GM21619 (cell line): ENCODE measurements at regions not wholly inside any gene's neighbourhood (a gene's known extent, or its start where the extent isn't known, plus 50 kb on each side); places are given as distances from the start of the nearest gene placed in this dataset.
"Not testable (repeated sequence)": the region's sequence is repeated elsewhere in the genome, so short reads cannot be mapped to it uniquely, and the experiment has no call there.

ENCODE experiments used
- ATAC-seq: cut with Tn5 transposase; IDR thresholded peaks from one replicate; pipeline ENCODE4 v1.9.1; 2021; ENCODE audit not compliant: unreplicated experiment

DNA sequence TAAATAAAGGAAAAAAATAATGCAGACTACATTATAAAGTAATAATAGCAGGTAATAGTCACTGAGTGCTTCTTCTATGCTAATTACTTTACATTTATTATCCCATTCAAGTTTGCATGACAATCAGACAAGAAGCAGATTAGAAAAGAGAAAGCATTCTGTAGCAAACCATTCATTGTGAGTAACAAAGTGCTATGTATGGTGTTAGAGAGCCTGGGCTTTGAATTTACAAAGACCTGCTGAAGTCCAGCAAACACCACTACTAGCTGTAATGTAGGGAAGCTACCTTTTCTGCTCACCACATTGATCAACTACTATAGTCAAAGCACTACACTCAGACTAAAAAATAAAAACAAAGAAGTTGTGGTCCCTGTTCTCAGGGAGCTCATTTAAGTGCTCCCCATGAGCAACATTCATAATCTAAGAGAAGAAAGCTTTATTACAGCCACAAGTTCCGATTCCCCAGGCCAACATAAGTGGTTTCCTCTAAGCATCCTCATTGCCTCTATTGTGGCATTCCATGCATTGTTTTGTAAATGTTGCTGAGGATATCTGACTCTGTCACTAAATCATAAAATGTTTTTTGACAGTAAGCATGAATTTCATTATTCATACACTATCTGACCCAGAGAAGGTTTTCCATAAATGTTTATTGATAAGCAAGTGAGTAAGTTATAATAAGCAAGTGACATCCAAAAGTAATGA lies 108.5 kb downstream of the FOXD4L6 start:
- not testable (repeated sequence) for ATAC-seq

DNA sequence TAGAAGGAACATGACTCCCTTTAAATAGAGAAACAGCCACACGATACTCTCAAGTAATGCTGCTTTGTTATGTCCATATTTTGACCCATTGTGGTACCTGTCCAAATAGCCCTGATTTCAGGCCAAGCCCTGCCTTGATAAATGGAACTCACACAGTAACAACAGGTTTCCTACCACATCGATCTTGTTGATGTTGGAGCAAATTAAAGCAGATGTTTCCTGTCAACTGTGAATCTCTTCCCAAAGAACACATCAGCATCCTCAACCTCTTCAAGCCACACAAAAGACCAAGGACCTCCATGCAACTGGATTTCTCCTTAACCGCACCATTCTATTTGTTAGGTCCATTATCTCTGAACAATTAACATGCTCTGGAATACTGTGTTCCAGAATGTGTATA lies 109.5 kb downstream of the FOXD4L6 start:
- not testable (repeated sequence) for ATAC-seq

DNA sequence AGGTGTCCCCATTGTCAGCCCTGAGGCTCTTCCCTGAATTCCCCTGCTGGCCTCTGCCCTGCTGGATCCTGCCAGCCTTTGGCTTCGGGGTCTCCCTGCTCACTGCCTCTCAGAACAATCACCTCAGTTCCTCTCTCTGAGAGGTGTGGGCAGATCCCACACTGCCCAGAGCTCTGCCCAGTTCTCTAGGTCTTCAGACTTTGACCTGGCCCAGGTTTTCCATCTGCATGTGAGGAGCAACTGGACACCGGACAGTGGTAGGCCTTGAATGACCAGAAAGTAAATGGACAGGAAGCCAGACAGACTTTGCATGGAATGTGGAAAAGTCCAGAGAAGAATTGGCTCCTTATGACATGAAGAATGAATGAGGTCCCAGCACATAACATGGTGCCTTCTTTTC lies 111.8 kb downstream of the FOXD4L6 start:
- ATAC-seq, result not testable (repeated sequence)

DNA sequence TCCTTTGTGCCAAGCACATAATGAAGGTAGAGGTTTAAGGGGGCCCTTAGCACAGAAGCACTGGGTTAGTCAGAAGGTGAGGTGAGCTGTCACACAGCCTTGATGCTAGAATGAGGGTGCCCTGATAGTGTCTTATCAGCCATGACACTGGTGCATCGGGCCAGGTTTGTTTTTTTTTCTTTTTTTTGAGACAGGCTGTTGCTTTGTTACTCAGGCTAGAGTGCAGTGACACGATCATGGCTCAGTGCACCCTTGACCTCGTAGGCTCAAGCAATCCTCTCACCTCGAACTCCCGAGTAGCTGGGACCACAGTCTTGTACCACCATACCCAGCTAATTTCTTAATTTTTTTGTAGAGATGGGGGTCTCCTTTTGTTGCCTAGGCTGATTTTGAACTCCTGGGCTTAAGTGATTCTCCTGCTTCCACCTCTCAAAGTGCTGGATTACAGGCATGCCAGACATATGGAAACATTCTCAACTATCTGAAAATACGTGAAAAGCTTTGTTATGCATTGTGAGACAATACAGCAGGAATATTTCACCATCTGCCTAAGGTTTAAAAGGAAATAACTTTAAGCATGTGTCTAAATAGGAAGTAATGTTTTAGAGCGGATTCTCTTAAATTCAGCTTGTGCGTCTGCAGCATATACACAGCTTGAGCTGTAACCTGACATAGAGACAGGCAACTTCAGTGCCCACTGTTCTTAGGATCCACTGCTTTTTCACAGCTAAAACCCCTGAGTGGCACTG lies 128.4 kb downstream of the FOXD4L6 start:
- ATAC-seq, result not testable (repeated sequence)

DNA sequence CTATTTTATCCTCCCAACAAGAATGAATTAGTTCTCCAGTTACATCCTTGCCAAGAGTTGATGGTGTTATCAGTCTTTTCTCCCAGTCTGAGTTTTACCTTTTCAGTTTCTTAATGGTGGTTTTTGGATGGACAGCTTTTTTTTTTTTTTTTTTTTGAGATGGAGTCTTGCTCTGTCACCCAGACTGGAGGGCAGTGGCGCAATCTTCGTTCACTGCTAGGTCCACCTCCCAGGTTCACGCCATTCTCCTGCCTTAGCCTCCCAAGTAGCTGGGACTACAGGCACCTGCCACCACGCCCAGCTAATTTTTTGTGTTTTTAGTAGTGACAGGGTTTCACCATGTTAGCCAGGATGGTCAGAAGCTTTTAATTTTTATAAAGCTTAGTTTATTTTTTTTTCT lies 133.0 kb downstream of the FOXD4L6 start:
- ATAC-seq, result not testable (repeated sequence)

DNA sequence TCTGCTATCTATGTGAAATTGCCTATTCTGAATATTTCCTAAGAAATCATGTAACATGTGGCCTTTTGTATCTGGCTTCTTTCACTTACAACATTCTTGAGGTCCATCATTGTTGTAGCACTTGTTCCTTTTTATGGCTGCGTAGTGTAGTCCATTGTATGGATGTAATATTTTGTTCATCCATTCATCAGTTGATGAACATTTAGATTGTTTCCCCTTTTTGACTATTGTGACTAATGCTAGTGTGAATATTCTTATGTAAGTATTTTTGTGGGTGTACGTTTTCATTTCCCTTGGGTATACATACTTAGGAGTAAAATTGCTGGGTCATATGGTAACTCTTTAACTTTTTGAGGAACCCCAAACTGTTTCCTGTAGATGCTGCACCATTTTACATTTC lies 134.6 kb downstream of the FOXD4L6 start:
- ATAC-seq, result not testable (repeated sequence)

DNA sequence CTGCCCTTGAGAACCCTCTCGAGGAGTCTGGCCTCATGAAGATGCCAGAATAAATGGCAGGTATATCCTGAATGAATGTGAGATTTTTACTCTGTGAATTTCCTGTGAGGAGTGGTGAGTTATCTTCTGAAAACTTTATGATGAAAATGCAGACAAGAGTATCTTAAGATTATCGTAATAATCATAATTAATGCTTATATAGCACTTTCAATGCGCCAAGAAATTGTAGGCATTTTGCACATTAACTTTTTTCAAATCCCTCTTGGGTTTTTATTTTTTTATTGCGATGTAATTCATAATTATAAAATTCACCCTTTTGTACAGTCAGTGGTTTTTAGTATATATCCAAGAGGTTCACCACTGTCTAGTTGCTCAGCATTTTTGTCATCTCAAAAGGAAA lies 135.1 kb downstream of the FOXD4L6 start:
- not testable (repeated sequence) for ATAC-seq

DNA sequence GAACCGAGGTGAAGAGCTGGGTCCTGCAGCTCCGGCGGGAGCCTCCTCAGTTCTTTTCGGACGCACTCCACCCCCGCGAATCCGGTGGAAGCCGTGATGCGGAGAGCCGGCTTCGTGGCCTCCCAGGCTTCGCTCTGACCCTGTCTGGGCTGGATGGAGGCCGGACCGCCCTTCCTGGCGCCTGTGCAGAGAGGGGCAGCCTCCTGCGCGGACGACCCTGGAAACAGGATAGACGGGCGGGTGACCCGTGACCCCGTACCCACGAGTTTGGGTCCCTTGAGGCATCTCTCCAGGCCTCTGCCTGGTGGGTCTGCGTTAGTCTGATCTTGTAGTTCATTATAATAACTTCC lies 136.0 kb downstream of the FOXD4L6 start:
- ATAC-seq, result peak; percentile 39

DNA sequence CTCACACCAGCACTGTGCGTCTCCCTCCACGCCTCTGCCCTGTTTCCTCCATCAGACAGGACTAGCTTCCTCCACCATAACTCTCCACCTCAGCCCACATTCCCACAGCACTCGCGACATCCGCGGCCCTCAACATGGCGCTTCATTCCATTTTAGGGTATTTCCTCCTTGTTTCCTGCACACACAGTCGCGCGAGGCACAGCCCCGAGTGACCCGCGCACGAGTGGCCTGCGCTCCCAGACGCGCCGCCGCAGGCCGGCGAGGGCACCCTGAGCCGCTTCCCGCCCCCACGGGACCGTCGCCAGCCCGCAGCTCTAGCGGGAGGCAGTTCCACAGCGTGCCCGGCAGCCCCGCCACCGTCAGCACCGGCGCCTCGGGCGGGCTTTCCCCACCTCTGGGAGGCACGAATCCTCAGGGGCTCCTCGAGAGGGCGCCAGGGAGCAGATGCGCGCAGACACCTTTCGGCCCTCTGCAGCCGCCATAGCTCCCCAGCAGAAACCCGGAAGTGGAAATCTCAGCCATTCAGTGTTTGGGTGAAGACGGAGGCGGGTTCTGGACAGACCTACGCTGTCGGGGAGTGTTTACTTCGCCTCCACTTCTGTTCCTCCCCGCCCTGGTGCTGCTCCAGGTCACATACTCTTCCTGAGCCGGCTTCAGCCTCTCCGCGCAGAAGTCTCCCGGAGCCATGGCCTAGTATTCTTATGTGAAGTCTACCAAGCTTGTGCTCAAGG lies 136.6 kb downstream of the FOXD4L6 start:
- peak; percentile 100 for ATAC-seq

DNA sequence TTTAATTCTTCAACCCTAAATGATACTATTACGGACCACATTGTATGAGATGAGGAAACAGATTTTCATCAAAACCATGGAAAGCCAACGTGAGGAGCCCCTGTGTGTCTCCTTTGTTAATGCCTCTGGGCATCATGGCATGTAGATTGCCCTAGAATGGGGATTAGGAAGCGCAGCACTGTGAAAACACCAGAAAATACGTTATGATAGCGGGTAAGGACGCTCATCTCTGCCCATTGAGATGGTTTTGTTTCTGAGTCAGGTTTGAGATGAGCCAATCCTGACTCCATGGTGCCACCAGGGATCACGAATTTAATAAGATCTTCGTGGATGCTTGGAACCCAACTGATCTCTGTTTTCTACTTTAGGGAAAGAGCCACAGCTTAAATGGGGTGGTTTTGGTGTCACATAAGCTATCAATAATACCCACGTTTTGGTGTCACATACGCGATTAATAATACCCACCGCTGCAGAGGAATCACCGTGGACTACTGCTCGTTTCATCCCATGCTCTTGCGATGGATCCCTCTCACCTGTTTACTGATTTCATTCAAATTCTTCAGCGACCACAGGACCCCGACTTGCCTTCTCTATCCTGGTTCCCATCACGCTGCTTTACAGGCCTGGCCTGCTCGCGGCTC lies 137.3 kb downstream of the FOXD4L6 start:
- ATAC-seq, result not testable (repeated sequence)

DNA sequence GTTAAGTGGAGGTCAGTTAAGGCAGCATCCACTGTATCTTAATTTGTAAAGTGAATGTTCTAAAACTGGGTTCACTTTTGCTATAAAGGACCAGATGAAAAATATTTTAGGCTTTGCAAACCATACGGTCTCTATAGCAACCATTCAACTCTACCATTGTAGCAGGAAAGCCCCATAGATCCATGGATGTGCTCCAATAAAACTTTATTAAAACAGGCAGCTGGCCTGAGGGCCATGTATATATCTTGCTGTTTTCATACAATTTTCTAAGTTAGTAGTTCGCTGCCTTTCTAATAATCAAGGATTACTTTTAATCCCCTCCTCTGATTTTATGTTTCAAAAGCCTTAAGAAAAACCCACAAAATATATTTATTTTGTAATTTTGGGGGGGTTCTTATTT lies 142.1 kb downstream of the FOXD4L6 start:
- ATAC-seq, result not testable (repeated sequence)

DNA sequence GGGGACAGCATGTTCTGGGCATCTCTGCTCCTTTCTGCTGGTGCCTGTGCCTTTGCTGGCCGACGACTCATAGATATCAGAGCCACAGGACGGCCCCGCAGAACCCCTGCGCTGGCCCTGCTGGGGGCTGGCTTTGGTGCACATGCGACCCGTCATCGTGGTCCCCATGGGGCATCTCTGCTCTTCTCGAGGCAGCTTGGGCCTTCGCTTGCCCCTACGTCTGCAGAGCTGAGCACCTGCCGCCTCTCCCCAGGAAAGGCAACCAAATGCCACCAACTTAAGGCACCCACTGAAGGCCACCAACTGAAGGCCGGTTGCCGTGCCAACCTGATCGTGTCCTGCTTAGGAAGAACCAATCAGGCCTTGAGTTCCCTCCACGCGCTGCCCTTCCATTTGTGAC lies 153.1 kb downstream of the FOXD4L6 start:
- ATAC-seq, result not testable (repeated sequence)

DNA sequence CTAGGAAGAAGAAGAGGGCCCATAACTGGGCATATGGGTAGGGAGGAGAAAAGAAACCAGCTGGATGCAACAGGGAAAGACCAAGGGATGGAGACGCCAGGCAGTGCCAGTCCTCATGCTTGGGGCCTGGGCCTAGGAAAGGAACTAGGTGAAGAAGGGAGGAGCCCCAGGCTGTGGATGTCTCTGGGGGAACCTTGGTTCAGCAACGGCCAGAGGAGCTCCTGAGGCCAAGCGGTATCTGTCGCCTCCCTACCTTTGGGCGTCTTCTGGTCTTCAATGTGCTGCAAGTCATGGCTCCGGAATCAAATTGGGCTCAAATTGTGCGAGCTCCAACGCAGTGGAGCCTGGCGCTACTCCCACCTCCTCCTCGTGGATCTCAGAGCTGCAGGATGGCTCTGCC lies 153.6 kb downstream of the FOXD4L6 start:
- not testable (repeated sequence) for ATAC-seq

DNA sequence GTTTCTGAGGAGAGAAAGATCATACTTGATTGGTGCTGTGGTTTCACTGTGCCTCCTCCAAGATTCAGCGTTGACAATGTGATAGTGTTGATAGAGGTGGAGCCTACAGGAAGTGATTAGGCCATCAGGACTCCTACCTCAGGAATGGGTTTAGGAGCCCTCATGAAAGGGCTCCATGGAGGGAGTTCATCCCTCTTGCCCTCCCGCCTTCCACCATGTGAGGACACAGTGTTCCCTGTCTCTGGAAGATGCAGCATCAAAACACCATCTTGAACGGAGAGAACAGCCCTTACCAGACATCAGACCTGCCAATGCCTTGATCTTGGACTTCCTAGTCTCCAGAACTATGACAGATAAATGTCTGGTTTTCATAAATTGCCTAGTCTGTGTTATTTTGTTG lies 156.7 kb downstream of the FOXD4L6 start:
- ATAC-seq, result not testable (repeated sequence)

DNA sequence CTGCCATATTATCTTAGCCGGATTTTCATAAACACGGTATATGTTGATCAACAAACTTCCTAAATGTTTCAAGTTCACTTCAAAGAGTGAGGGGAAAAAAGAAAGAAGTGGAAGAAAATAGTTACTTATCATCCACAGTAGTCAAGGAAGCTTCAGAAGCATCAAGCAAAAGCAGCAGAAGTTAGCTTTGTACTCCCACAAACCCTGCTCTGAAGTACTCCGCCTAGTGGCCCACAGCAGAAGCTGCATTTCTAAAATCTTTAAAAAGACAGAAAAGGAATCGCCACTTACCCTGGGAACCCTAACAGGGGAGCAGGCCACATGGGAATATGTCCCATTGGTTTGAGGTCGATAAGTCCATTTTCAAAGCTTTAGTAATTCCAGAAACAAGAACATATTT lies 158.1 kb downstream of the FOXD4L6 start:
- not testable (repeated sequence) for ATAC-seq

DNA sequence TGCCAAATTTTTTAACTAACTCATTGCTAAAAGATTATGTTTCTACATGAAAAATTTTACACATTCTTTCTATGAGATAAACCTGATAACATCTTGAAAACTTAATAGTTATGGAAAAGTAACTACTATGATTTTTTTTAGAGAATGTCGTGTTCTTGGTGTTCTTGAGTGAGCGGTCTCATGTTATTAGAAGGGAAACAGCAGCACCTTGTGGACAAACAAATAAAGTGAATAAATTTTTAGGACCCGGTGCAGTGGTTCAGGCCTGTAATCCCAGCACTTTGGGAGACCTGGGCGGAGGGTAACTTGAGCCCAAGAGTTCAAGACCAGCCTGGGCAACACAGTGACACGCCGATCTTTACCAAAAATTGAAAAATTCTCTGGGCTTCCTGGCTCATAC lies 166.0 kb downstream of the FOXD4L6 start:
- not testable (repeated sequence) for ATAC-seq

DNA sequence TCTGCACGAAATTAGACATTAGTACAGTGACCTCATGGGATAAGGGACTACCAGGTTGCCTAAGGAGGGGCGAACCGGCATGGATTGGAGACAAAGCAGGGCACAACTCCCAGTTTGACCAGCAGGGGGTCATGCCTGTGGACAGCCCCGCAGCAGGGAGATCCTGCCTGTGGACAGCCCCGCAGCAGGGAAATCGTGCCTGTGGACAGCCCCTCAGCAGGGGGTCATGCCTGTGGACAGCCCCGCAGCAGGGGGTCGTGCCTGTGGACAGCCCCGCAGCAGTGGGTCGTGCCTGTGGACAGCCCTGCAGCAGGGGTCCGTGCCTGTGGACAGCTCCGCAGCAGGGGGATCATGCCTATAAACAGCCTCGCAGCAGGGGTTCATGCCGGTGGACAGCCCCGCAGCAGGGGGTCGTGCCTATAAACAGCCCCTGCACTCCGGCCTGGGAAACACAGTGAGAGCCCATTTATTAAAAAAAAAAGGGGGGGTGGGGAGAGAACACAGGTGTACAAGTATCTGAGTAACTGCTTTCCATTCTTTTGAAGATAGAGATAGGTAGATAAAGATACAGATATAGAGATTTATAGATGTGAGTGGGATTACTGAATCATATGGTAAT lies 176.5 kb downstream of the FOXD4L6 start:
- ATAC-seq, result not testable (repeated sequence)

DNA sequence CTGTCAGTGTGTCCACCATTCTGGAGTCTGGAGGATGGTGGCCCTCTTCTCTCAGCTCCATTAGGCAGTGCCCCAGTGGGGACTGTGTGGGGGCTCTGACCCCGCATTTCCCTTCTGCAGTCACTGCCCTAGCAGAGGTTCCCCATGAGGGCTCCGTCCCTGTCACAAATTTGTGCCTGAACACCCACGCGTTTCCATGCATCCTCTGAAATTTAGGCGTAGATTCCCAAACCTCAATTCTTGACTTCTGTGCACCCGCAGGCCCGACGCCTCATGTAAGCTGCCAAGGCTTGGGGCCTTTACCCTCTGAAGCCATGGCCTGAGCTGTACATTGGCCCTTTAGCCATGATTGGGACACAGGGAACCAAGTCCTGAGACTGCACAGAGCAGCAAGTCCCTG lies 182.3 kb downstream of the FOXD4L6 start:
- not testable (repeated sequence) for ATAC-seq

DNA sequence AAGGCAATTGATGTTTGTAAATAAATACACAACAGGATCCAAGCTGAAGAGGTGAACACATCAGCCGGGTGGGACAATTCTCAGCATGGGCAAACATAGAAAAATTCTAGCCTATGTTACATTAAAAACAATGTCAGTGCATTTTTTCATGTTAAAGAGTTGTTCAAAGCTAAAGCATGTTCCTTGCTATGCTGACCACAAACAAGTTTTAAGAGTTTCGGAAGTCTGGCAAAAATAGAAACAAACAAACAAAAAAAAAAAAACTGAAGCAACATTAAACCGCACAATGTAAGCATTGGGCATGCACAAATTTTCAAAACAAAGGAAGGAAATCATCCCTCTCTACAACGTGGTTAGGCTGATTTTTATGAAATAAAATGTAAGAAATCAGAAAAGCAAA lies 185.8 kb downstream of the FOXD4L6 start:
- not testable (repeated sequence) for ATAC-seq

DNA sequence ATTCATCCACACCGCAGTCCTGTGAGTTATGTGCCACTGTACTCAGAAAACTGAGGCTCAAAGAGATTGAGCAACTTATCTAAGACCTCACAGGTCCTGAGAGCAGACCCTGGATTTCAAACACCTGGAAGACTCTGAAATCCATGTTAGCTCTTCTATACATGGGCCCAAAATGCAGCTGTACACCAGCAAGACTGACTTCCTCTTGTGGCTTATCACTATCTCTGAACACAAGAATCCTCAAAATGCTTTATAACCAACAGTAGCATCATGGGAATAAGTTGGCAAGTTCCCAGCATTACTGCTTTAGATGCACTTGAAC lies 188.6 kb downstream of the FOXD4L6 start:
- ATAC-seq, result not testable (repeated sequence)
